ENCODE measurements at regions not wholly inside any gene's neighbourhood (a gene's known extent, or its start where the extent isn't known, plus 50 kb on each side); places are given as distances from the start of the nearest gene placed in this dataset.
"Not testable (repeated sequence)": the region's sequence is repeated elsewhere in the genome, so short reads cannot be mapped to it uniquely, and the experiment has no call there.

DNA sequence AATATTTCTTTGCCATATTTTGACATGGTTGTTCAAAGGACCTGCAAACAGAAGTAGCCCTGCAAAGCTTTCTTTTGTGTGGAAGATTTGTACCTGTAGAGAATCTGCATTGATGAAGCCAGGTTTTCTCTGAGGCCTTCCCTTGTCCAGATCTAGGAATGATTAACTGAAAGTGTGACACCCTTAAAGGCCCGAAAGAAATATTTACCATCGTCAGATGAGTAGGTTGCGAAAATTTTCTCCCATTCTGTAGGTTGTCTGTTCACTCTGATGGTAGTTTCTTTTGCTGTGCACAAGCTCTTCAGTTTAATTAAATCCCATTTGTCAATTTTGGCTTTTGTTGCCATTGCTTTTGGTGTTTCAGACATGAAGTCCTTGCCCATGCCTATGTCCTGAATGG is 439.0 kb downstream of the SMARCA1 start:
- DNase-seq, result not testable (repeated sequence)

DNA sequence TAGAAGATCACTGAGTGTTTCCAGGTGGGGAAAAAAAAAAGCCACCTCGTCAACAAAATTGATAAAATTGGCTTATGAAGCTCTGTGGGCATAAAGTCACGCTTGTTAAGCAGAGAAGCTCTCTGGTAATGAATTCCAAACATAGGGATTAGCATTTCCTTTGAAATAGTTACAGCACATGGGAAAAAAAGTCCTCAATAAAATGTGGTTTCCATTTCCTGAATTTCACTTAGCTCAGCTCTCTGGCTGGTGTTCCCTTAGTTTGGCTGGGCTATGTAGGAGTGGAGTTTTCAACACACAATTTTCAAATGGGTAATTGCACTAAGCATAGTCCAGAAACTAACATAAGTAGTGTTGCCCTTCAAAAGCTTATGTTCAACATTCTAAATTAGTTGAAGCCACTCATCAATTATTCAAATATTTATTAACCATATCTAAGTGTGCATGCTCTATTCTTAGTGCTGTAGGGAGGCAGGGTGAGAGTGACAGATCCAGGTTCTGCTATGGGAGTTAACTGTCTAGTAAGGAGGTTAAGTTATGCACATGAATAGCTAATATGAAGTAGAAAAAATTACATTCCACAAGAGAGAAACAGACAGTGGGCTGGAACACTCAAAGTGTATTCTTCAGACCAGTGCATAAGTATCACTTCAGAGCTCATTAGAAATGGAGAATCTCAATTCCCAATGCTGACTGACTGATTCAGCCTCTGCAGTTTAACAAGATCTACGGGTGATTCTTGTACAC is 445.7 kb downstream of the SMARCA1 start:
- DNase-seq, result no peak

DNA sequence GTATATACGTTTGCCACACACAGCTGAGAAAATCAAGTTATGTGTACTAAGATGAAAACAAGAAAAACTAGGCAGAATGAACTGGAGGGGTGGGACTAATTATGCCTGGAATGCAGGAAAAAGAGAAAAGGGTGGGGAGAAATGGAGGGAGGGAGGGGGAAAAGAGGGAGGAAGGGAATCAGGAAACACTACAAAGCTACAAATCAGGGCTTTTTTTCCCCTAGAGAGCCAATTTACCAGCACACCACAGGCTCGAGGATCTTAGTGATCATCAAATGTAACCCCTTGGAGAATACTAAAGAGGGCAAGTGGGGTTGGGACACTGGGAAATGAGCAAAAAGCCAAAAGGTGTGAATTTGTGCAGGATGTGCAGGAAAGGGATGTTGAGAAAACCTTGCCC is 451.9 kb downstream of the SMARCA1 start:
- DNase-seq, result no peak

DNA sequence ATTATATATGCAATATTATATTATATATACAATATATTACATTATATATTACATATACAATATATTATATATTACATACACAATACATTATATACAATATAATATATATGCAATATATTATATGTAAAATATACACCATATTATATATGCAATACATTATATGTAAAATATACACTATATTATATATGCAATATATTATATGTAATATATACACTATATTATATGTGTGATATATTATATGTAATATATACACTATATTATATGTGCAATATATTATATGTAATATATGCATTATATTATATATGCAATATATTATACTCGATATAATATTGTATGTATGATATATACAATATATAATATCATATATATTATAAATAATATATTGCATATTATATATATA is 457.4 kb downstream of the SMARCA1 start:
- no peak for DNase-seq

DNA sequence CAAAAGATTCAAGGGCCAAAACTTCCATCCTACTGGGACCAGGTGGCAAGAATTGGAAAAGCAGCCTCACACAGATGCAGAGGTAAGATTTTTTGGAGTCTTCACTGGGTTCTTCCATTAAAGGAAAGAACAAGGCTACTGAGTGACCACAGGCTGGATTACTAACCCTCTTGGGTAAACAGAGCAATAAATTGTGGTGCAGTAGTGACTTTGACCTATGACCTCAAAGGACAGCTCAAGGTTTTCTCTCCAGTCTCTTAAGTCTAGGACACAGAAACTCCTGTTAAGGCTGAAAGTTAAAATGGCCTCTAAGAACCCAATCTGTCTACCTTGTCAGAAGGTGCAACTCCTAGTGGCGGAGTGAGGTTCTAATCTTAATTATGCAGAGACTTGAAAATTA is 464.9 kb downstream of the SMARCA1 start:
- no peak for DNase-seq

DNA sequence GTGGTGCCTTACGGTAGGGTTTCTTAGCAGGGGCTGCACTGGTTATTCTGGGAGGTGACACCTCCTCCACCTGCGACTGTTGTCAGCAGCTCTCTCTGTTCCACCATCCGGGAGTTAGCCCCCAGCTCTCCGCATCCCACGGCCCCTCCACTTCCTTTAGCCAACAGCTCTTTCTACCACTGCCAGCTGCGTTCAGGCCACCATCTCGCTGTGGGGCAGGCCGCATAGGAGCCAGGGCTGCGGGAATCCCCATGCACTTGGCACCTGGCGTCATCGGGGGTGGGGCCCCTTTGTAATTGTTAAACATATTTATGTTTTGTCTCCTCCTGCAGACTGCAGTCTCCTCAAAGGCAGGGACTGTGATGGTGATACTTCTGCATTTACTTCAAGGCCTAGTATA is 480.2 kb downstream of the SMARCA1 start:
- no peak for DNase-seq

DNA sequence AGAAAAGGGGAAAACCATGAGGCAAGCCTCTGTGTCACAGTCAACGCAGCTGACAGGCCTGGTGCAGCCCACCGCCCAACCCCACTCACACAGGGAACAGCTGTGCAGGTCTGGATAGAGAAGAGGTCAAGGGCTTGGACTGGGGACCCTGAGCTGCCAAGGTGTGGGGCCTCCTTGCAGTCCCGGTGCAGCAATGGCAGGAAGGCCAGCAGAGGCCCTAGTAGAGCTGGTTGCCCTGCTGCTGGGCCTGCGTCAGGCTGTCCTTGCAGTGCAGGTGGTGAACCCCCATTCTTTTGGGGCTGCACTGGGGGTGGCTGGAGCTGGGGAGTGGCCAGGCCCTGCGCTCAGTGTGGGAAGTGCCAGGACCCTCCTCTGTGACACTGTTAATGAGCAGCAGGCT is 482.0 kb downstream of the SMARCA1 start:
- DNase-seq, result no peak

DNA sequence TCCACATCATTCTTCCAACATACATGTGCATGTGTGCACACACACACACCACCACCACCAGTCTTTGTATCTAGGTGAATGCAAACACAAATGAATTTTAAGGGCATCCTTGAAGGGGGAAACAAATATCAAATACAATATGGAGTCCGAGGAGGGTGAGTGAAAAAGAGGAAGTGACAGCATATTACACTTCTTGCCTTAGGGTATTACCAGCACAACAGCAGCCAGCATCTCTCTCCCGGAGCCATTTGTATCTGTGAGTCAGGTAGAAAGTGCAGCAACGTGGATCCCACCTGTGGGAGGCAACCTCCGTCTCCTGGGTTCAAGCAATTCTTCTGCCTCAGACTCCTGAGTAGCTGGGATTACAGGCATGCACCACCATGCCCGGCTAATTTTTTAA is 483.2 kb downstream of the SMARCA1 start:
- no peak for DNase-seq

DNA sequence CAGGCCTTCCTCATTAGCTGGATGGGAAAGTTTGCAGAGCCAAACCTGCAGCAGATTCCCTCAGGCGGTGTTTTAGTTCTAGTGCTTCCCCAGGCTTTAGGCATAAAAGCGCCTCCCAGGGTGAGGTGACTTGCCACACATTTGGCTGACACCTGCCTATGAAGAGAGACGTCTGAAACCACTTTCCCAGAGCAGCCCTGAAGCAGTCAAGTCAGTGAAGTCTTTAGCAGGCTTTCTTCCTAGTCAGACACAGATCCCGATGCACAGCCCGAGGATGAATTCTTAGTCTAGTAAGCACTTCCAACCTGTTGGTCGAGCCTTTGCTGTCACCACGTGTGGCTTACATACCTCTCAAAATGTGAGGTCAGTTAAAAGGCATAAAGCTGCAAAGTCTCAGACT is 484.1 kb downstream of the SMARCA1 start:
- DNase-seq, result no peak

DNA sequence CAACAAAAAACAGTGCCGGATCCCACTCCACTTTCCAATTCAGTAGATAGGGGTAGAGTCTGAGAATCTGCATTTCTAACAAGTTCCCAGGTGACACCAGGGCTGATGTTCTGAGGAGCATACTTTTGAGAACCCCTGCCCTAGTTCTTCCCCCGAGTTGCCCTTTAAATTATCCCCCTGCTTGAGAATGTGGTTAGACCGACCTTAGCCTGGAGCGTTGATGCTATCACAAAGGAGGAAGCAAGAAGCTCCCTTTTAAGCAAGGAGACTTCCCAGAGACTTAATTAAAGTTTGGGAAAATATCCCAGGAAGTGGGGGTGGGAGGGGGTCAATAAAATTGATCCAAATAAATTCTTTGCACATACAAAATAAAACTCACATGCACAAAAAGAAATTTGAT is 485.9 kb downstream of the SMARCA1 start:
- no peak for DNase-seq

DNA sequence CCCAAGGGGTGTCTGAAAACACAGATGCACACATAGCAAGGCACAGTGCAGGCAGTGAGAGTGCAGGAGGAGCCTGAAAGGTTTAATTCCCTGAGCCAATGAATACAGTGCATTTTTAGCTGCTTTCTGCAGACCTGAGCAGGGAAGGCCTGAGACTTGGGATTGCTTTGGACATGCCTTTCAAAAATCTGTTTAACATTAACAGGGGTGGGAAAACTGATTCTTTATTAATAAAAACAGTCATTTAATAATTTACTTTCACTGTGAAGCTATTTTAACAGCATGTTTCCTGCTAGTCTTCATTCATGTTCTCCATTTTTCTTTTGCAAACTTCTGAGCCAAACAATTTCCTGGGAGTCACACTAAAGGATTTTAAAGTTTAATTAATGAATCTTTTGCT is 488.1 kb downstream of the SMARCA1 start:
- no peak for DNase-seq

DNA sequence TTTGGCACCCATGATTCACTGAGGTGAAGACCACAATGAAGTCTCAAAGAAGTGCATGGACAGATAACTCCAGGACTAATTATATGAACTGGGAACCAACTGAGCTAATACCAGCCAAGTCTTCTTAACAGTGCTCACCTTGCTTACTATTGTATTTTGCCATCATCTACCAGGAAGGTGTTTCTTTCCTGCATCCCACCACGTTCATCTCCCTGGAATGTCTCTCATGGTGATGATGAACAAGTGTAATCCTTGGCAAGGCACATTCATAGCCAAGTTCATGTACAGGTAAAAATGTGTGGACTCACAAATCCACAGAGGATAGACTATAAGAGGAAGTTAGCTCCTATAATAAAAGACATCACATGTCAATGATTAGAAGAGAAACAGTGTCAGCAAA is 489.1 kb downstream of the SMARCA1 start:
- DNase-seq, result no peak

DNA sequence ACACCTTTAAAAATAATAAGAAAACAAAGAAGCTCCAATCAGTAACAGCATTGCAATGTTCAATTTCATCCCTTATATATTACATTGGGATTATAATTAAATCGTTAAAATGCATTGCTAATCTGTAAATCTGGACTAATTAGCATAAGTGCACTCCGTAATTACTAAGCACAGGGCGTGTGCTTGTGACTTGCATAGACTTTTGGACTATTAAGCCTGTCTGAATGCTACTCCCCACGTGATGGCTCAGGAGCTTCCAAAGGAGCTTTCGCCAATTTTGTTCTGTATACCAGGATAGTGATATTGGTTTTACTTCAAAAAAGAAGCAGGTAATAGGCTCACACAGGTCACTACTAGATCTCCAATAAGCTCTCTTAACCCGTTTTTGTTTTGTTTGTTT is 497.1 kb downstream of the SMARCA1 start:
- DNase-seq, result no peak

DNA sequence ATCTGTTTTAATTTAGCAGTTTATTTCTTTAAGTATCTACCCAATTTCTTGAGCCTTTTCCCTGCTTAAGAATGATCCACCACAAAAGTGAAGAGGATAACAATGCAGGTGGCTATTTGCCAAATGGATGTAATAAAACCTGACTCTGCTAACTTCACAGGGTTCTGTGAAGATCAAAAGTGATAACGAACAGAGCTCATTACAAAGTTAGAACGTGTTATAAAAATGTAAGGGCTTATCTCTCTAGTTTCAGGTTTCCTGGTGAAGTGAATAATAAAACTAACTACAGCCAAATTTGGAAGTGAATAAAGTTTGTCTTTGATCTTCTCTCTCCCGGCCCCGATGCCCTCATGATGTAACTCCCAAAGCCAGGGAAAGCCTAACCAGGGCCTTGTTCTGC is 497.9 kb downstream of the SMARCA1 start:
- no peak for DNase-seq

DNA sequence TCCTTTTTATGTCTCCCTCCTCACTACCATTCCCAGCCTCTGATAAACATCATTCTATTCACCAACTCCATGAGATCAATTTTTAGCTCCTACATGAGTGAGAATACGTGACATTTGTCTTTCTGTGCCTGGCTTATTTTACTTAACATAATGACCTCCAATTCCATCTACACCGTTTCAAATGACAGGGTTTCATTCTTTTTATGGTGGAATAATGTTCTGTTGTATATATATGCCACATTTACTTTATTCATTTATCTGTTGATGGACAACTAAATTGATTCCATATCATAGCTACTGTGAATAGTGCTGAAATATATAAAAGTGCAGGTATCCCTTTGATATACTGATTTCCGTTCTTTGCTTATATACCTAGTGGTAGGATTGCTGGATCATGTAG is 503.9 kb downstream of the SMARCA1 start:
- DNase-seq, result no peak

DNA sequence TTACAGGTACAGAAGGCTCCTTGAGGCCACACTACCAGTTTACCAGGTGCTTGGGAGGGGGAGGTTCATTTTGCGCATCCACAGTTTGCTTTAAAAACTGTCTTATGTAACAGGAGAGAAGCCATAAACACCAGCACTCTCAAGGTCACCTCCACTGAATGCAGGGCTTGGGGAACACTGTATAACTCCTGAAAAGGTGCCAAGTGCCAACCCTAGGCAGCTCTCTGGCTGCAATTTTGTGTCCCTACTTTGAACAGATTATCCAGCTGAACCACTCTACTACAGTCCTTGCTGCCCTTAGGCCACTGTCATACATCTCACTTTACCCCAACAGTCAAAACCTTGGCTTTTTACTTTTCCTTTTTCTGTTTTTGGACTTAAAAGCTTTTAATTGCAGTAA is 507.9 kb downstream of the SMARCA1 start:
- no peak for DNase-seq

DNA sequence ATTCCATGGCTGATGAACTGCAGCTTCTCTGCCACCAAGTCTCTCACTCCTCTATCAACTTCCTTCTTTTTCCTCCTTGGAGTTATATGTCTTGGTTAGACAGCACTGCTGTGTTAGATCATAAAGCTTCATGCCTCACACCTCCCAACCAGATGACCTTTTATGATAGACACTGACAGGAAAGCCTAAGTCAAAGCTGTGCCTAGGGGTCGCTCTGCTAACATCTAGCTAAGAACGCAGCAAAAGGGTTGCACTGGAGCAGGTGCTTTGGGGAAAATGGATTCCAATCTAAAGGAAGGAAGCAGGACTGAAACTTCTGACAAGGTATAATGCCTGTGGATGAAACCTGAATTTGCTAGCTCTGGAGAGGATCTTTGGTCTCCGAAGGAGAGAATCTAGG is 509.7 kb downstream of the SMARCA1 start:
- no peak for DNase-seq

DNA sequence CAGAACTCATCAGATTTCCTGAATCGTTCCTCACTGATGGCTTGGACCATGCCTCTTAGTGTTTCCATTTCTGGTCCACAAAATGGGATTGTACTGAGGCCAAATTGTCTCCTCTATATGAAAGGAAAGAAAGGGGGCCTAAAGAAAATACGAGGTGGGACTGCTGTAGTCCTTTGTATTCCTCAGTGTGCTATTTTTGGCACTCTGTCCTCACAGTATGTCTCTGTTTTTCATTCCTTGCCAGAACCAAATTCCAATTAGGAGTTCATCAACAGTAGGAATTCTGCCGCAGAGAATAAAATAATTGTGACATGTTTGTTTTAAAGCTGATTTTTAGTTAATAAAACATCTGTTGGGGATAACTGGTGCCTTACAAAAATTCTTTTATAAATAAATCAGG is 515.7 kb downstream of the SMARCA1 start:
- no peak for DNase-seq

DNA sequence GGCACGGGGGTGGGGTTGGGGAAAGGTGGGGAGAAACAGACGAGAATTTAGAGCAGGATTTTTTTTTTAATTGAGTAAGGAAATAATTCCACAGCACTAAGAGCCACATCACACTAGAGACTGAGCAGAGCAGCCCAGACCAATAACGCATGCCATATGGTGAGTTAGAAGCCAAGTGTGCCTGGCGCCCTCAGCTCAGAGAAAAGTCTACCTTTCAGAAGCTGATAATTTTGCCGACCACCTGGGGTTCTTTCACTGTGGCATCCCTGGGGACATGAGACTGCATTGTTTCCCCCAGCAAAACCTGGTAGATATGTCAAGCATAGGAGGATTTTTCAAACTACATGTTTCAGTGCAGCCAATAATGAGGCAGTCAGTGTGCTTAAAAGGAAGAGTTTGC is 516.8 kb downstream of the SMARCA1 start:
- DNase-seq, result no peak

DNA sequence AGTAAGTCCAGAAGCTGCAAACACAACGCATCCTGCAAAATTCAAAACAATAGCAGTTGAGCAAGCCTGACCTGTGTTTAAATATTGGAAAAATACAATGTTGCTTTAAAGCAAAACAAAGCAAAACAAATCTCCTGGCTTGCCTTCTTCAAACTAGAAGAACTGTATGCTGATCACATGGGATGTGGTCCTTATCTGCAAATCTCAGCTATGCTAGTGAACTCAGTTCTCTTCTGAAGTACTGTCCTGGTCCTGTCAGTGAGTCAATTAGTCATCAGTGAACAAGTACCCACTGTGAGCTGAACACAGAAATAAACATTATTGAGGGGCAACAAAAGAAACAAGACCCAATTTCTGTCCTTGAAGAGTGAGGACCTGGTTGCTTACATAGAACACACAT is 522.5 kb downstream of the SMARCA1 start:
- no peak for DNase-seq

DNA sequence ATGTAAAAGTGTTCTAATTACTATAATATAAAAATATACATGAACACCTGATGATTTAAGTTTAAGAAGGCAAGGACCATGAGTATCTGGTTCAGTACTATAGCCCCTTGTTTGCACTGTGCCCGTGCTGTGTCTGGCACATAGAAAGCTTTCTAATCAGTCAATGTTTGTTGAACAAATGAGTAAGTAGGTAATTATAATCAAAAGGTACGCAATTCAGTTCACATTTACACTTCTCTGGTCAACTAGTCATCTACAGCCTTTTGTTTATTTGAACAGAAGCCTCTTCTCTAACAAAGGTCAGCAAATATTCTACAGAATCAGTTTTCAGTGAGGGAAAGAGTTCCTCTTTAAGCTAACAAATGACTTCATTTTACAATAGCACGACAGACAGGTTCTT is 523.3 kb downstream of the SMARCA1 start:
- no peak for DNase-seq

DNA sequence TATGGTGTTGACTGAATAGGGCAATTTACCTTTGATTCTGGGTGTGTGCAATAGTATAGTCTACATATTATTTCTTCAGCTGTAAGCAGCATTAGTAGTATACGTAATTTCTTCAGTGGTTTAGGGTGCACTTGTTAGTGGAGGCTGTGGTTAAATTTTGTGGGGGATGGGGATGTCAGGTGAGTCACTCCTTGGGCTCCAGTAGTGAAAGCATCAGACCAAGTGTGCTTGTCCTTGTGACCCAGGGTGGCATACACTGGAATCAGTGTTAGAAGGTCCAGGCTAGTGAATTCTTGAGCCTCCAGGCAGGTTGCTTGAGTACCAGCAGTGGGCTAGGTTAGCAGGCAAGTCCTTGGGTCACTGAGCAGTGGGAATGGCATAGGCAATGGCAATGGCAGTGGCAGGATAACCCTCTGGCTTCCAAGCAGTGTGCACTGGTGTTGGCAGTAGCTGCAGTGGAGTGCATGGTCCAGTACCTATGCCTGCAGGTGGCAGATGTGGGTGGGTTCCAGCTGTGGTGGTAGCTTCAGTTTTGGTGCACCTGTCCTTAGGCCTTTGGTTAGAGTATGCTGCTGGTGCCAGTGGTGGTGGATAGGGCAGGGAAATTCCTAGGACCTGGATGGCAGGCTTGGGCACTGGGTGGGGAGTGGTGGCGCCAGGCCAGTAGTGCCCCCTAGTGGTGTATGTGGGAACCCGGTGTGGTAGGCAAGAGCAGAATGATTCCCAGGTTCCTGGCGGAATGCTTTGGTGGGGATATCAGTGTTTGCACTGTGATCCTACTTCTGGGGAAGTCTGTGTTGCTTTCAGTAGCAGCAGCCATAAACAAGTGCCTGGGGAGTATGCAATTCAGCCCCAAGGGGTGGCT is 531.0 kb downstream of the SMARCA1 start:
- no peak for DNase-seq

DNA sequence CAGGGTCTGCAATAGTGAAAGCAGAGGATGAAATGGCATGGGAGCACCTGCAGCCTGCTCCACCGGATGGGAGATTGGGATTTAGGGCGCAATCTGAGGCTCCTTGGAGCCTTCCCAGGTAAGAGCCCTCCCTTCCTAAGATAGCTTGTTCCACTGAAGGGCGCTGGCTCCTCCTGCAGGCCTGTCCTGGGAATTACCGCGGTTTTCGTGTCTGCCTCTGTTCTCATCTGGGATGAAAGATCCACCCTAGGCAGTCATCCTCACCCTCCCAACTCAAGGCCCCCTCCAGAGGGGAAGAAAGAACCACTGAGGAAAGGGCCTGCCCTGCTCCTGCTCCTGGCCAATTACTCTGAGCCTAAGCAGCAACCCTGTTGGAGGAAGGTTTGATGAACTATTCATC is 547.5 kb downstream of the SMARCA1 start:
- DNase-seq, result peak; percentile 4

DNA sequence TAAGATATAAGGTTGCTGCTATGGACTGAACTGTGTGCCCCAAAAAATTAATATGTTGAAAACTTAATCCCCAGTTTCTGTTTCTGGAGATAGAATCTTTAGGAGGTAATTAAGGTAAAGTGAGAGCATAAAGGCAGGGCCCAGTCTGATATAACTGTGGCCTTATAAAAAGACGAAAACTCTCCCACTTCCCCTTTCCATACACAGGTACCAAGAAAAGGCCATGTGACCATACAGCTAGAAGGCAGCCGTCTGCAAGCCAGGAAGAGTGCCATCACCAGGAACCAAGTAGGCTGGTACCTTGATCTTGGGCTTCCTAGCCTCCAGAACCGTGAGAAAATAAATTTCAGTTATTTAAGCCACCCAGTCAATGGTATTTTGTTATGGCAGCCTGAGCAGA is 550.3 kb downstream of the SMARCA1 start:
- DNase-seq, result no peak

Data from renal pelvis (tissue), 1 donor.